Hematopoietic multipotent progenitor cell (in vitro differentiated cells): ENCODE measurements at regions not wholly inside any gene's neighbourhood (a gene's known extent, or its start where the extent isn't known, plus 50 kb on each side); places are given as distances from the start of the nearest gene placed in this dataset.
"Not testable (repeated sequence)": the region's sequence is repeated elsewhere in the genome, so short reads cannot be mapped to it uniquely, and the experiment has no call there.

Source experiments
- DNase-seq, 3 donors: peaks; one replicate each; pipeline ENCODE4 v3.0.0-alpha.2; 2011 to 2015; ENCODE audit warnings: low read depth in 2 of 3, low spot score in 2 of 3

DNA sequence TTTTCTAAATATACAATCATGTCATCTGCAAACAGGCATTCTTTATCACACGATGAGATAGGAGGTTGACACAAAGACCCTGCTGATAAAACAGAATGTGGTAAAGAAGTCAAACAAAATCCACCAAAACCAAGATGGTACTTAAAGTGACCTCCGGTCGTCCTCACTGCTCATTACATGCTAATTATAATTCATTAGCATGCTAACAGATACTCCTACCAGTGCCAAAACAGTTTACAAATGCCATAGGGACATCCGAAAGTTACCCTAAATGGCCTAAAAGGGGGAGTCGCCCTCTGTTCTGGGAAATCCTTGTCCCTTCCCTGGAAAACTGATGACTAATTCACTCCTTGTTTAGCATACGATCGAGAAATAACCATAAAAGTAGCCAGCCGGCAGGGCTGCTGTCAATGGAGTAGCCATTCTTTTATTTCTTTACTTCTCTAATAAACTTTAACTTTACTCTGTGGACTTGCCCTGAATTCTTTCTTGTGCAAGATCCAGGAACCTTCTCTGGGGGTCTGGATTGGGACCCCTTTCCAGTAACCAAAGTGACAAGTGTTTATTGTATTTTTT, 126.6 kb downstream of the CCDC71L start:
- no peak for DNase-seq

DNA sequence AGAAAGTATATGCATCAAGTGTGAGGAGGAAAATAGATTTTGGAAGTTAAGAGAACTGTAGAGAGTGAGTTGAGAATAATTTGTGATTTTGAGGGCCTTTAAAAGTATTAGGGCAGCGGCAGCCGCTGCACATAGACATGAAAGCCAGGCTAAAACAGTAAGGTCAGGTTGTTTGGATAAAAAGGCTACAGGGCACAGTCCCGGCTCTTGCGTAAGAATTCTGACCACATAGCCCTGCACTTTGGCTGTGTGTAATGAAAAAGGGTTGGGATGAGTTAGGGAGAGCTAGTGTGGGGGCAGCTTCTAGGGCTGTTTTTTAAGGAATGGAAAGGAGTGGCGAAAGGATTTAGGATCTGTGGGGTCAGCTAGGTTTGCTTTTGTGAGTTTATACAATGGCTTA, 130.8 kb downstream of the CCDC71L start:
- not testable (repeated sequence) for DNase-seq

- not testable (repeated sequence) for DNase-seq
These were observed 134.3 kb downstream of the CCDC71L start for GRCh38 chr7:106526617-106527016.

GRCh38 chr7:106524690-106525059, 136.3 kb downstream of the CCDC71L start:
- DNase-seq: no peak

DNA sequence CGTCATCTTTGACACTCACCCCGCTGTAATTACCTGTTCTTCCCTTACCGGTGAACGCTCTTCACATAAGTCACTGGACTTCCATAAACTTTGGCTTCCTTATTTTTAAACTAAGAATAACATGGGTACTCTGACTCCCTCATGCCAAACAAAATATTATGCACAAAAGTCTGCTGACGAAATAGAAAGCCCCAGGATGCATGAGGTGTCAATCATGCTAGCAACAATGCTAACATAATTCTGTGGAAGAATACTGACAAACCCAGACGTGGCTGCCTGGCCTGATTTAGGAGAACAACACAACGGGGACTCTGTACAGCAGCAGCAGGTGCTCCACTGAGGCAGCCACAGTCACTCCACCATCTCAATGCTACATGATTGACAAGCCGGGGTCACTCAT, 137.5 kb downstream of the CCDC71L start:
- no peak for DNase-seq

- no peak for DNase-seq
These were observed 138.3 kb downstream of the CCDC71L start for GRCh38 chr7:106522696-106523095.

DNA sequence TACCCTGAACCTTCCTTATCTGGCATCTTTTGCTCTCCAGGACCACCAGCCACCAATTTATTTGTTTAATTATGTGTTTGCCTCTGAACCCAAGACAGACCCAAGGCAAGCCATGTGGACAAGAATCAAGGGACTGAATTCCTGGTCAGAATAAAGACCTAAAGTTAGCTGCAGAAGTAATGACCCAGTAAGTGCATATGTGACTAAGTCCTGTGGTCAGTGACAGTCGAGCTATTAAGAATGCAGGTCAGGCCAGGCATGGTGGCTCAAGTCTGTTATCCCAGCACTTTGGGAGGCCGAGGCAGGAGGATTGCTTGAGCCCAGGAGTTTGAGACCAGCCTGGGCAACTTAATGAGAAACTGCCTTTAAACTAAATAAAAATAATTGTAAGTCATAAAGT, 139.4 kb downstream of the CCDC71L start:
- no peak for DNase-seq

- DNase-seq: no peak
These were observed 139.9 kb downstream of the CCDC71L start for GRCh38 chr7:106520962-106521514.

GRCh38 chr7:106518967-106519366, 142.0 kb downstream of the CCDC71L start:
- DNase-seq: no peak

DNA sequence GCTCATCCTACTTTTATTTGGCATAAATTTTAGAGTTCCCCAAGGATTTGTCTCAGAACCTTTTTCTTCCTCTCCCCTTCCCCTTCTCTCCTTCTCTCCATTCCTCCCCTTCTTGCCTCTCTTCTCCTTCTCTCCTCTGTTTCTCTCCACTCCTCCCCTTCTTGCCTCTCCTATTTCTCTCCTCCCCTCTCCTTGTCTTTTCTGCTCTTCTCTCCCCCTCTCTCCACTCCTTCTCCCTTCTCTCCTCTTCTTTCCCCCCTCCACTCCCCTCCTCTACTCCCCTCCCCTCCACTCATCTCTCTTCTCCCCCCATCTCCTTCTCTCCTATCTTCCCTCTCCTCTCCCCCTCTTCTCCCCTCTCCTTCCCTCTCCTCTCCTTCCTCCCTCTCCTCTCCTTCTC, 142.7 kb downstream of the CCDC71L start:
- no peak for DNase-seq

- no peak for DNase-seq
These were observed 143.4 kb downstream of the CCDC71L start for GRCh38 chr7:106517508-106517907.

- no peak for DNase-seq
These were observed 145.6 kb downstream of the CCDC71L start for GRCh38 chr7:106515321-106515720.

GRCh38 chr7:106514881-106515280, 146.1 kb downstream of the CCDC71L start:
- DNase-seq: no peak

DNA sequence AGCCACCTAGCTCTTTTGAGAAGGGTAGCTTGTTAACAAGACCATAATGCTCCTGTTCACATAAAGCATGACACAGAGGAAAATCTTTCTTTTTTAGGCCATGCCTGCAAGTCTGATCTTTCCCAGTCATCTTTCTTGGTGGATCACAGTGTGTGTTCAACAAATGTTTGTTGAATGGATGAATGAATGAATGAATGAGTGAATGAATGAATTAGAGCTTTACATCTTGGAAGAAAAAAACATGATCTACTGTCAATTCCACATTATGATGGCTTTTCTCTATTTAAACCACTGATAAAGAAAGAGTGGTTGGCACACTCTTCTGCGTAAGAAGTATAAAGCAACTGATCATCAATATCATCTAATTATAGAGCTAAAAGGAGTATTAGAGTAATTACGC, 148.7 kb downstream of the CCDC71L start:
- DNase-seq: no peak

DNA sequence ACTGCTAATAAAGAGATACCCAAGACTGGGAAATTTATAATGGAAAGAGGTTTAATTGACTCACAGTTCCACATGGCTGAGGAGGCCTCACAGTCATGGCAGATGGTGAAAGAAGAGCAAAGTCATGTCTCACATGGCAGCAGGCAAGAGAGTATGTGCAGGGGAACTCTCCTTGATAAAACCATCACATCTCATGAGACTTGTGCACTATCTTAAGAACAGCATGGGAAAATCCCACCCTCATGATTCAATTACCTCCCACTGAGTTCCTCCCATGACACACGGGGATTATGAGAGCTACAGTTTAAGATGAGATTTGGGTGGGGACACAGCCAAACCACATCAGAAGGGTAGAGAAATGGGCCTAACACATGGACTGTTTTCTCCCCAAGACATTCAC, 156.3 kb downstream of the CCDC71L start:
- DNase-seq: no peak

GRCh38 chr7:106504207-106504606, 156.8 kb downstream of the CCDC71L start:
- no peak for DNase-seq

DNA sequence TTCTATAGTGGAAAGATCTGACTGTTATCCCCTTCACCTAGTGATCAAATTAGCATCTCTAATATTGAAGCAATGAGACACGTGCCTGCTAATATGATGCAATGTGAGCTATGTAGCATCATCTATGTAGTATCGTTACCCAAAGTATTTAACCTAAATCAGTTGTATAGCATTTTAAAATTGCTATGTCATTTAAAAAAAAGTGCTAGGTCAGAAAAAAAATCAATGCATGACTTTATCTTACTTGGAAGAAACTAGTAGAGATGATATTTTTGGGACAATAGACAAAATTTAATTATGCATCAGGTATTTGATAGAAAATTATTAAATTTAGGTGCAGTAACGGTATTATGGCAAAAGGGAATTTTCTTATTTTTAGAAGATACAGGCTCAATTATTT, 157.3 kb downstream of the CCDC71L start:
- DNase-seq: no peak

DNA sequence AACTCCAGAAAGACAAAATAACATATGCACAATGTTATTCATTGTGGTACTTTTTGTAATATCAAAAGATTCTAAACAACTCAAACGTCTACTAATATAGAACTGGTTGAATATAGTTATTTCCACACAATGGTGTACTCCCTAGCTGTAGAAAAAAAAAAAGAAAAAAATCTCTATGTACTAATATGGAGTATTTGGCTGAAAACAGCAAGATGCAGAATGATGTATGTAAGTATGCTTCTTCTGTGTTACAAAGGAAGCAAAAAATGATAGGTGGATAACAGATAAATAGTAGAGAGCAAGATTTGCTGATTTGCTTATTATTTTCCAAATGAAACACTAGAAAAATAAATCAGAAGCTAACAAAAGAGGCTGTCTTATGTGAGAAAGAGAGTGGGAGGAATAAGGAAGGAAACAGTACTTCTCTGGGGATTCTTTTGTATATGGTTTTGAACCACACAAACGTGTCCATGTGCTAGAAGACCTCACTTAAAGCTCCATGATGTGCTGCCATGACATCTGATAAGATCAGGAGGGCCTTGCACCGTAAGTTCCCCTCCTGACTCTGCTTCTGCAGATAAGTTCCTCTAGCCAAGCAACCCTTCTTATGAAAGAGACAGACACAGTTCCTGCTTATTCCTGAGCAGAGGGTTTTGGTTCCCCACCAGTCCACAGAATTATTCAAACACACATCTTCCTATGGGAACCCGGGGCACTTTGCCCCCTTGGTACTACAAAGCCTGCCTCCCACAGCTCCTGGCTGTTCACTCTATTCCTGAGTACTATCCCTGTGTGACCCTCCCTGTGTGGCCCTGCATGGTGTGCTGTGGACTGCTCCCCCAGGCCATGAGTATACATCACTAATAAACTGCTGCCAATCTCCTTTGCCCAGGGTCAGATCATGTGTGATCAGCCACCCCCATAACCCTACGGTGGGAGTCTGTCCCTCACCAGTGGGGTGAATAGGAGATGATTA, 159.1 kb downstream of the CCDC71L start:
- peak in 2 of 3 donors; percentile 31 to 68 for DNase-seq

DNA sequence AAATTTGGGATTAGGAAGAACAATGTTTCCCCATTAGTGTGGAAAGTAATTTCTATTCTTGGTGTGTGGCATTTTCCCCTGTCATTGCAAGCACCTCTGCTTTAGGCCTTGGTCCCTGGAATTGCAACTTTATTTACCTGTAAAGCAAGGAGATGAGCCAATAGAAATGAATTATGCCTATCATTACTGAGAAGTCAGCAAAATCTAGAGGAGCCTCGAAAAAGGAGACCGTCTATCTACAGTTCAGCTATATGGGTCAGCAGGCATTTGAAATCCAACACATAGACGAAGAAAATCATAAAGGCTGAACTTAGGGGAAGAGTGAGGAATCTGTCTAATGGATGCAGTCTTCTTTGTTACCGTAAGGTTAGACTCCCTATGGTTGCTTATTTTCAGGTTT, 161.1 kb downstream of the CCDC71L start:
- no peak for DNase-seq

DNA sequence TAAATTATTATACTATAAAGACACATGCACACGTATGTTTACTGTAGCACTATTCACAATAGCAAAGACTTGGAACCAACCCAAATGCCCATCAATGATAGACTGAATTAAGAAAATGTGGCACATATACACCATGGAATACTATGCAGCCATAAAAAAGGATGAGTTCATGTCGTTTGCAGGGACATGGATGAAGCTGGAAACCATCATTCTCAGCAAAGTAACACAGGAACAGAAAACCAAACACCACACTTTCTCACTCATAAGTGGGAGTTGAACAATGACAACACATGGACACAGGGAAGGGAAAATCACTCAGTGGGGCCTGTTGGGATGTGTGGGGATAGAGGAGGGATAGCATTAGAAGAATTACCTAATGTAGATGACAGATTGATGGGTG, 163.0 kb downstream of the CCDC71L start:
- DNase-seq: not testable (repeated sequence)

DNA sequence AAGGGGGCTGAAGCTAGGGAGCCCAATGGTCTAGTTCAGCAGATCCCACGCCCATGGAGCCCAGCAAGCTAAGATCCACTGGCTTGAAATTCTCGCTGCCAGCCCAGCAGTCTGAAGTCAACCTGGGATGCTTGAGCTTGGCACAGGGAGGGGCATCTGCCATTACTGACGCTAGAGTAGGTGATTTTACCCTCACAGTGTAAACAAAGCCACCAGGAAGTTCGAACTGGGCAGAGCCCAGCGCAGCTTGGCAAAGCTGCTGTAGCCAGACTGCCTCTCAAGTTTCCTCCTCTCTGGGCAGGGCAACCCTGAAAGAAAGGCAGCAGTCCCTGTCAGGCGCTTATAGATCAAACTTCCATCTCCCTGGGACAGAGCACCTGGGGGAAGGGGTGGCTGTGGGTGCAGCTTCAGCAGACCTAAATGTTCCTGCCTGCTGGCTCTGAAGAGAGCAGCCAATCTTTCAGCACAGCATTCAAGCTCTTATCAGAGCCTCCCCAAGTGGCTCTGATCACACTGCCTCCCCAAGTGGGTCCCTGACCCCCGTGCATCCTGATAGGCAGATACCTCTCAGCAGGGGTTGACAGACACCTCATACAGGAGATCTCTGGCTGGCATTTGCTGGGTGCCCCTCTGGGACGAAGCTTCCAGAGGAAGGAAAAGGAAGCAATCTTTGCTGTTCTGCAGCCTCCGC, 167.8 kb downstream of the CCDC71L start:
- no peak for DNase-seq
